ENCODE measurements at regions not wholly inside any gene's neighbourhood (a gene's known extent, or its start where the extent isn't known, plus 50 kb on each side); places are given as distances from the start of the nearest gene placed in this dataset.

- Histone ChIP-seq H3K14ac (ENCODE audit: insufficient read length) (no peak overlapping the region), H4K8ac (ENCODE audit: extremely low read depth, insufficient read depth, low read length) (no peak overlapping the region), H3K9me3 (ENCODE audit: insufficient read depth in 2 of 2, low read depth in 1 of 2, low read length in 1 of 2) (no peaks in the 10 kb centered on the region), H3K18ac (ENCODE audit: extremely low read depth, low read length) (no peak overlapping the region), H3K9ac (replicated peaks in 1 of 4; ENCODE audit: extremely low read depth in 1 of 4, low read depth in 3 of 4, low read length in 3 of 4) (no peak overlapping the region), H2BK12ac (ENCODE audit: low read depth, low read length) (no peak overlapping the region), H2BK15ac (ENCODE audit: low read length) (no peak overlapping the region), H2BK120ac (replicated peaks; ENCODE audit: low read depth, low read length) (no peak overlapping the region), H3K56ac (replicated peaks; ENCODE audit: insufficient read length, low read depth, low read length) (no peak overlapping the region), H2AFZ (ENCODE audit: low read length) (no peak overlapping the region), H2BK5ac (ENCODE audit: low read depth, low read length) (no peak overlapping the region), H3K27ac (ENCODE audit: low read depth, low read length) (no peak overlapping the region), H3K36me3 (ENCODE audit: control insufficient read depth in 2 of 4, insufficient read depth in 4 of 4, low read length in 3 of 4) (no peaks in the 10 kb centered on the region), H4K5ac (ENCODE audit: insufficient read length, low read depth, low read length) (no peak overlapping the region), H2BK20ac (ENCODE audit: low read length) (no peak overlapping the region), H3K23me2 (ENCODE audit: low read depth, low read length) (no peaks in the 10 kb centered on the region), H3K79me2 (ENCODE audit: control insufficient read depth in 1 of 2, insufficient read depth in 2 of 2, low read length in 2 of 2) (no peaks in the 10 kb centered on the region), H4K20me1 (replicated peaks in 1 of 2; ENCODE audit: control insufficient read depth in 1 of 2, insufficient read depth in 2 of 2, low read length in 2 of 2) (no peaks in the 10 kb centered on the region), H3K79me1 (ENCODE audit: low read depth, low read length) (no peaks in the 10 kb centered on the region), H2AK5ac (ENCODE audit: low read depth, low read length) (no peak overlapping the region), H3K4me1 (replicated peaks in 1 of 4; ENCODE audit: control insufficient read depth in 3 of 4, insufficient read depth in 4 of 4, low read length in 3 of 4) (no peaks in the 10 kb centered on the region), H4K91ac (replicated peaks; ENCODE audit: insufficient read length, low read length) (no peak overlapping the region), H3K4ac (replicated peaks; ENCODE audit: insufficient read length, low read depth, low read length) (no peak overlapping the region), H3K23ac (ENCODE audit: insufficient read length) (no peak overlapping the region), H3K4me3 (ENCODE audit: extremely low read depth in 1 of 4, insufficient read depth in 2 of 4, low read depth in 3 of 4, low read length in 4 of 4) (no peak overlapping the region), H3K4me2 (ENCODE audit: insufficient read depth in 1 of 2, low read depth in 2 of 2, low read length in 2 of 2) (no peak overlapping the region), H3K27me3 (replicated peaks in 1 of 4; ENCODE audit: control insufficient read depth in 3 of 4, extremely low read depth in 1 of 4, insufficient read depth in 3 of 4, low read length in 3 of 4) (no peaks in the 10 kb centered on the region)
- DNase-seq (ENCODE audit: low read depth in 1 of 2, low spot score in 2 of 2) (no peak), FAIRE-seq (no peak)
- ChIA-PET CTCF (ENCODE audit: partially characterized antibody) (no interaction called here), POLR2A (ENCODE audit: partially characterized antibody) (no interaction called here)
- TF ChIP-seq GTF2F1 (IDR thresholded peaks at IDR 0.05; ENCODE audit: borderline replicate concordance, low read depth, low read length) (no peak), MAX (IDR thresholded peaks at IDR 0.05) (no peak), TEAD4 (IDR thresholded peaks at IDR 0.05; ENCODE audit: low read depth, low read length) (no peak), CTCF (IDR thresholded peaks at IDR 0.05; ENCODE audit: control extremely low read depth in 1 of 3, insufficient read depth in 1 of 3, low read depth in 1 of 3, low read length in 3 of 3) (no peak), EGR1 (IDR thresholded peaks at IDR 0.05; ENCODE audit: borderline replicate concordance, low read depth, low read length) (no peak), SRF (IDR thresholded peaks at IDR 0.05; ENCODE audit: low read depth, low read length) (no peak), KDM4A (IDR thresholded peaks at IDR 0.05; ENCODE audit: low read depth, low read length, severe bottlenecking) (no peak)
- 84% methylated on average over 1 of the region's 1 CpG; no CpG with 5 or more reads in 1 of the 2 experiments for WGBS, 2 experiments (ENCODE audit: extremely low coverage in 1 of 2, insufficient coverage in 1 of 2, insufficient read length in 1 of 2, insufficient replicate concordance in 2 of 2, low coverage in 1 of 2, low lambda C conversion rate in 2 of 2, missing lambda C conversion rate in 1 of 2)
Observed at GRCh38 chr4:110998320-110998719, 375.4 kb upstream of the PITX2 start.
